K562 (cell line): ENCODE measurements at regions not wholly inside any gene's neighbourhood (a gene's known extent, or its start where the extent isn't known, plus 50 kb on each side); places are given as distances from the start of the nearest gene placed in this dataset.

ENCODE experiments used
- CEBPG ChIP-seq, 3 experiments: fragments of 200-800 bp in 1 of 3; sonication (Bioruptor generic) in 1 of 3; sonication (generic) in 1 of 3; formaldehyde crosslinking in 1 of 3; IDR thresholded peaks in 2 of 3; conservative IDR thresholded peaks in 1 of 3; 2 replicates each; pipeline versions ENCODE4 v1.6.1 to v1.8.0; 2016 to 2022; ENCODE audit warnings: missing compliant biosample characterization in 2 of 3, missing genetic modification characterization in 2 of 3, mild to moderate bottlenecking in 1 of 3, missing genetic modification reagents in 1 of 3
- COPS2 ChIP-seq: fragments of 450-650 bp; conservative IDR thresholded peaks from 2 replicates; pipeline ENCODE4 v1.6.1; 2016; ENCODE audit warnings: mild to moderate bottlenecking, moderate library complexity
- ETV5 ChIP-seq: sonication (generic); formaldehyde crosslinking; IDR thresholded peaks from 2 replicates; pipeline ENCODE4 v1.4.0; 2020; ENCODE audit warnings: low read depth, mild to moderate bottlenecking, missing genetic modification reagents
- KLF16 ChIP-seq: IDR thresholded peaks from 2 replicates; pipeline ENCODE4 v1.6.1; 2016; ENCODE audit warnings: antibody characterized with exemption
- MYC ChIP-seq, 2 experiments: fragments of 250-450 bp in 1 of 2; sonication (Bioruptor Pico) in 1 of 2; IDR thresholded peaks; 2 replicates each; pipeline versions ENCODE4 v1.5.1 to v1.6.1; 2012 to 2021; ENCODE audit warnings: low read depth in 2 of 2, borderline replicate concordance in 1 of 2, improper control_type of control experiment in 1 of 2, low read length in 1 of 2, mild to moderate bottlenecking in 1 of 2, moderate library complexity in 1 of 2
- ZNF57 ChIP-seq: fragments of 450-650 bp; formaldehyde crosslinking; IDR thresholded peaks from 2 replicates; pipeline ENCODE4 v1.4.0; 2020; ENCODE audit warnings: mild to moderate bottlenecking, moderate library complexity
- TF ChIP-seq, protein P1 (sequence below): fragments of 450-650 bp; IDR thresholded peaks from 2 replicates; pipeline ENCODE4 v1.6.1; 2016; ENCODE audit warnings: mild to moderate bottlenecking, moderate library complexity
- TF ChIP-seq, protein P2 (sequence below): fragments of 450-650 bp; IDR thresholded peaks from 2 replicates; pipeline ENCODE4 v1.6.1; 2016; ENCODE audit warnings: mild to moderate bottlenecking
- TF ChIP-seq, protein P3 (sequence below): fragments of 450-650 bp; formaldehyde crosslinking; IDR thresholded peaks from 2 replicates; pipeline ENCODE4 v1.4.0; 2020; ENCODE audit warnings: mild to moderate bottlenecking, moderate library complexity
- TF ChIP-seq, protein P4 (sequence below), 2 experiments: IDR thresholded peaks; 2 replicates each; pipeline ENCODE4 v1.6.1; 2011; ENCODE audit warnings: borderline replicate concordance in 1 of 2, control low read depth in 1 of 2, low read depth in 1 of 2, low read length in 1 of 2, mild to moderate bottlenecking in 1 of 2, mixed read lengths in 1 of 2, moderate library complexity in 1 of 2; ENCODE audit not compliant: insufficient read depth in 1 of 2, insufficient read length in 1 of 2, poor library complexity in 1 of 2, severe bottlenecking in 1 of 2; ENCODE audit errors: extremely low read depth in 1 of 2

DNA sequence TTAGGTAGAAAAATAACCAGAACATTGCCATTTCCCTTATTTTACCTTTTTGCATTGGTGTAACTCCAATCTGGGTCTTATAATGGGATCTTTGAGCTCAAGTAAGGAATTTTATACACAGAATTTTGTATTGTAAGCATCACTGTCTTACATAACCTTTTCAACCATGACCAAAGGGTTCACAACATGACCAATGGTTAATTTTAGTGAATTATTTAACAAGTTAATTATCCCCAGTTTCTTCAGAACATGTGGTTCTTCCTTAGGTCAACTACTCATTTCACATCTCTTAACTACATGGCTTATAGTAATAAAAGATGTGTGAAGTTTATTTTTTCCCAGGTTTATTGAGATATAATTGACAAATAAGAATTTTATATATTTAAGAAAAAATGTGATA is 74.2 kb upstream of the RHOBTB1 start (continued):
- TF ChIP-seq, protein P1, sequence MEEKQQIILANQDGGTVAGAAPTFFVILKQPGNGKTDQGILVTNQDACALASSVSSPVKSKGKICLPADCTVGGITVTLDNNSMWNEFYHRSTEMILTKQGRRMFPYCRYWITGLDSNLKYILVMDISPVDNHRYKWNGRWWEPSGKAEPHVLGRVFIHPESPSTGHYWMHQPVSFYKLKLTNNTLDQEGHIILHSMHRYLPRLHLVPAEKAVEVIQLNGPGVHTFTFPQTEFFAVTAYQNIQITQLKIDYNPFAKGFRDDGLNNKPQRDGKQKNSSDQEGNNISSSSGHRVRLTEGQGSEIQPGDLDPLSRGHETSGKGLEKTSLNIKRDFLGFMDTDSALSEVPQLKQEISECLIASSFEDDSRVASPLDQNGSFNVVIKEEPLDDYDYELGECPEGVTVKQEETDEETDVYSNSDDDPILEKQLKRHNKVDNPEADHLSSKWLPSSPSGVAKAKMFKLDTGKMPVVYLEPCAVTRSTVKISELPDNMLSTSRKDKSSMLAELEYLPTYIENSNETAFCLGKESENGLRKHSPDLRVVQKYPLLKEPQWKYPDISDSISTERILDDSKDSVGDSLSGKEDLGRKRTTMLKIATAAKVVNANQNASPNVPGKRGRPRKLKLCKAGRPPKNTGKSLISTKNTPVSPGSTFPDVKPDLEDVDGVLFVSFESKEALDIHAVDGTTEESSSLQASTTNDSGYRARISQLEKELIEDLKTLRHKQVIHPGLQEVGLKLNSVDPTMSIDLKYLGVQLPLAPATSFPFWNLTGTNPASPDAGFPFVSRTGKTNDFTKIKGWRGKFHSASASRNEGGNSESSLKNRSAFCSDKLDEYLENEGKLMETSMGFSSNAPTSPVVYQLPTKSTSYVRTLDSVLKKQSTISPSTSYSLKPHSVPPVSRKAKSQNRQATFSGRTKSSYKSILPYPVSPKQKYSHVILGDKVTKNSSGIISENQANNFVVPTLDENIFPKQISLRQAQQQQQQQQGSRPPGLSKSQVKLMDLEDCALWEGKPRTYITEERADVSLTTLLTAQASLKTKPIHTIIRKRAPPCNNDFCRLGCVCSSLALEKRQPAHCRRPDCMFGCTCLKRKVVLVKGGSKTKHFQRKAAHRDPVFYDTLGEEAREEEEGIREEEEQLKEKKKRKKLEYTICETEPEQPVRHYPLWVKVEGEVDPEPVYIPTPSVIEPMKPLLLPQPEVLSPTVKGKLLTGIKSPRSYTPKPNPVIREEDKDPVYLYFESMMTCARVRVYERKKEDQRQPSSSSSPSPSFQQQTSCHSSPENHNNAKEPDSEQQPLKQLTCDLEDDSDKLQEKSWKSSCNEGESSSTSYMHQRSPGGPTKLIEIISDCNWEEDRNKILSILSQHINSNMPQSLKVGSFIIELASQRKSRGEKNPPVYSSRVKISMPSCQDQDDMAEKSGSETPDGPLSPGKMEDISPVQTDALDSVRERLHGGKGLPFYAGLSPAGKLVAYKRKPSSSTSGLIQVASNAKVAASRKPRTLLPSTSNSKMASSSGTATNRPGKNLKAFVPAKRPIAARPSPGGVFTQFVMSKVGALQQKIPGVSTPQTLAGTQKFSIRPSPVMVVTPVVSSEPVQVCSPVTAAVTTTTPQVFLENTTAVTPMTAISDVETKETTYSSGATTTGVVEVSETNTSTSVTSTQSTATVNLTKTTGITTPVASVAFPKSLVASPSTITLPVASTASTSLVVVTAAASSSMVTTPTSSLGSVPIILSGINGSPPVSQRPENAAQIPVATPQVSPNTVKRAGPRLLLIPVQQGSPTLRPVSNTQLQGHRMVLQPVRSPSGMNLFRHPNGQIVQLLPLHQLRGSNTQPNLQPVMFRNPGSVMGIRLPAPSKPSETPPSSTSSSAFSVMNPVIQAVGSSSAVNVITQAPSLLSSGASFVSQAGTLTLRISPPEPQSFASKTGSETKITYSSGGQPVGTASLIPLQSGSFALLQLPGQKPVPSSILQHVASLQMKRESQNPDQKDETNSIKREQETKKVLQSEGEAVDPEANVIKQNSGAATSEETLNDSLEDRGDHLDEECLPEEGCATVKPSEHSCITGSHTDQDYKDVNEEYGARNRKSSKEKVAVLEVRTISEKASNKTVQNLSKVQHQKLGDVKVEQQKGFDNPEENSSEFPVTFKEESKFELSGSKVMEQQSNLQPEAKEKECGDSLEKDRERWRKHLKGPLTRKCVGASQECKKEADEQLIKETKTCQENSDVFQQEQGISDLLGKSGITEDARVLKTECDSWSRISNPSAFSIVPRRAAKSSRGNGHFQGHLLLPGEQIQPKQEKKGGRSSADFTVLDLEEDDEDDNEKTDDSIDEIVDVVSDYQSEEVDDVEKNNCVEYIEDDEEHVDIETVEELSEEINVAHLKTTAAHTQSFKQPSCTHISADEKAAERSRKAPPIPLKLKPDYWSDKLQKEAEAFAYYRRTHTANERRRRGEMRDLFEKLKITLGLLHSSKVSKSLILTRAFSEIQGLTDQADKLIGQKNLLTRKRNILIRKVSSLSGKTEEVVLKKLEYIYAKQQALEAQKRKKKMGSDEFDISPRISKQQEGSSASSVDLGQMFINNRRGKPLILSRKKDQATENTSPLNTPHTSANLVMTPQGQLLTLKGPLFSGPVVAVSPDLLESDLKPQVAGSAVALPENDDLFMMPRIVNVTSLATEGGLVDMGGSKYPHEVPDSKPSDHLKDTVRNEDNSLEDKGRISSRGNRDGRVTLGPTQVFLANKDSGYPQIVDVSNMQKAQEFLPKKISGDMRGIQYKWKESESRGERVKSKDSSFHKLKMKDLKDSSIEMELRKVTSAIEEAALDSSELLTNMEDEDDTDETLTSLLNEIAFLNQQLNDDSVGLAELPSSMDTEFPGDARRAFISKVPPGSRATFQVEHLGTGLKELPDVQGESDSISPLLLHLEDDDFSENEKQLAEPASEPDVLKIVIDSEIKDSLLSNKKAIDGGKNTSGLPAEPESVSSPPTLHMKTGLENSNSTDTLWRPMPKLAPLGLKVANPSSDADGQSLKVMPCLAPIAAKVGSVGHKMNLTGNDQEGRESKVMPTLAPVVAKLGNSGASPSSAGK = no peak
- TF ChIP-seq, protein P2, sequence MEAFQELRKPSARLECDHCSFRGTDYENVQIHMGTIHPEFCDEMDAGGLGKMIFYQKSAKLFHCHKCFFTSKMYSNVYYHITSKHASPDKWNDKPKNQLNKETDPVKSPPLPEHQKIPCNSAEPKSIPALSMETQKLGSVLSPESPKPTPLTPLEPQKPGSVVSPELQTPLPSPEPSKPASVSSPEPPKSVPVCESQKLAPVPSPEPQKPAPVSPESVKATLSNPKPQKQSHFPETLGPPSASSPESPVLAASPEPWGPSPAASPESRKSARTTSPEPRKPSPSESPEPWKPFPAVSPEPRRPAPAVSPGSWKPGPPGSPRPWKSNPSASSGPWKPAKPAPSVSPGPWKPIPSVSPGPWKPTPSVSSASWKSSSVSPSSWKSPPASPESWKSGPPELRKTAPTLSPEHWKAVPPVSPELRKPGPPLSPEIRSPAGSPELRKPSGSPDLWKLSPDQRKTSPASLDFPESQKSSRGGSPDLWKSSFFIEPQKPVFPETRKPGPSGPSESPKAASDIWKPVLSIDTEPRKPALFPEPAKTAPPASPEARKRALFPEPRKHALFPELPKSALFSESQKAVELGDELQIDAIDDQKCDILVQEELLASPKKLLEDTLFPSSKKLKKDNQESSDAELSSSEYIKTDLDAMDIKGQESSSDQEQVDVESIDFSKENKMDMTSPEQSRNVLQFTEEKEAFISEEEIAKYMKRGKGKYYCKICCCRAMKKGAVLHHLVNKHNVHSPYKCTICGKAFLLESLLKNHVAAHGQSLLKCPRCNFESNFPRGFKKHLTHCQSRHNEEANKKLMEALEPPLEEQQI = no peak
- TF ChIP-seq KLF16 (no peak), MYC (IDR thresholded peaks at IDR 0.05; ENCODE audit: low read depth, low read length) (no peak), MYC (CRISPR knock-in tag; IDR thresholded peaks at IDR 0.05; ENCODE audit: borderline replicate concordance, low read depth) (no peak), CEBPG (CRISPR knock-in tag; IDR thresholded peaks at IDR 0.05) (no peak), CEBPG (tag; conservative IDR thresholded peaks at IDR 0.05 in 1 of 2, IDR thresholded peaks at IDR 0.05 in 1 of 2) (no peak), ZNF57 (no peak), COPS2 (no peak), ETV5 (CRISPR knock-in tag) (no peak)
- TF ChIP-seq, protein P3, sequence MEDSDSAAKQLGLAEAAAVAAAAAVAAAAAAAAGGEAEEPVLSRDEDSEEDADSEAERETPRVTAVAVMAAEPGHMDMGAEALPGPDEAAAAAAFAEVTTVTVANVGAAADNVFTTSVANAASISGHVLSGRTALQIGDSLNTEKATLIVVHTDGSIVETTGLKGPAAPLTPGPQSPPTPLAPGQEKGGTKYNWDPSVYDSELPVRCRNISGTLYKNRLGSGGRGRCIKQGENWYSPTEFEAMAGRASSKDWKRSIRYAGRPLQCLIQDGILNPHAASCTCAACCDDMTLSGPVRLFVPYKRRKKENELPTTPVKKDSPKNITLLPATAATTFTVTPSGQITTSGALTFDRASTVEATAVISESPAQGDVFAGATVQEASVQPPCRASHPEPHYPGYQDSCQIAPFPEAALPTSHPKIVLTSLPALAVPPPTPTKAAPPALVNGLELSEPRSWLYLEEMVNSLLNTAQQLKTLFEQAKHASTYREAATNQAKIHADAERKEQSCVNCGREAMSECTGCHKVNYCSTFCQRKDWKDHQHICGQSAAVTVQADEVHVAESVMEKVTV = no peak
- TF ChIP-seq, protein P4, sequence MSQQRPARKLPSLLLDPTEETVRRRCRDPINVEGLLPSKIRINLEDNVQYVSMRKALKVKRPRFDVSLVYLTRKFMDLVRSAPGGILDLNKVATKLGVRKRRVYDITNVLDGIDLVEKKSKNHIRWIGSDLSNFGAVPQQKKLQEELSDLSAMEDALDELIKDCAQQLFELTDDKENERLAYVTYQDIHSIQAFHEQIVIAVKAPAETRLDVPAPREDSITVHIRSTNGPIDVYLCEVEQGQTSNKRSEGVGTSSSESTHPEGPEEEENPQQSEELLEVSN (IDR thresholded peaks at IDR 0.05; ENCODE audit: borderline replicate concordance in 1 of 2, extremely low read depth in 1 of 2, insufficient read depth in 1 of 2, insufficient read length in 1 of 2, low read depth in 1 of 2, low read length in 1 of 2, poor library complexity in 1 of 2, severe bottlenecking in 1 of 2) = no peak
